ENCODE measurements at regions not wholly inside any gene's neighbourhood (a gene's known extent, or its start where the extent isn't known, plus 50 kb on each side); places are given as distances from the start of the nearest gene placed in this dataset.

GRCh38 chr2:236440110-236440881 is 129.3 kb upstream of the ACKR3 start:
- H3K9me3 ChIP-seq (replicated peaks; ENCODE audit: control insufficient read depth, insufficient read depth, low read length), result no peaks in the 10 kb centered on the region
- H3K4me2 ChIP-seq (ENCODE audit: control insufficient read depth, insufficient read depth), result no peak overlapping the region
- ChIA-PET CTCF (no interaction called here), POLR2A (no interaction called here), RAD21 (ENCODE audit: unreplicated experiment) (no interaction called here), SMC1A (ENCODE audit: uncharacterized antibody, unreplicated experiment) (no interaction called here)
- intact Hi-C loops (cut with micrococcal nuclease; ENCODE audit: unreplicated experiment) (no loop called here), in situ Hi-C loops (cut with MboI) (no loop called here)
- DNase-seq (ENCODE audit: low read depth, low spot score) (no peak), FAIRE-seq (no peak), ATAC-seq (no peak)
- H3K27me3 ChIP-seq (replicated peaks in 1 of 2; ENCODE audit: control insufficient read depth in 2 of 2, insufficient read depth in 2 of 2, low read length in 1 of 2), result no peaks in the 10 kb centered on the region; a peak in 1 of 4 replicates
- no peak overlapping the region for H3K27ac ChIP-seq (ENCODE audit: control insufficient read depth, insufficient read depth)
- TF ChIP-seq BMI1 (IDR thresholded peaks at IDR 0.05; ENCODE audit: borderline replicate concordance) (no peak), PBX3 (IDR thresholded peaks at IDR 0.05; ENCODE audit: insufficient replicate concordance, low read depth, low read length) (no peak), MEF2B (IDR thresholded peaks at IDR 0.05; ENCODE audit: partially characterized antibody, poor library complexity, severe bottlenecking) (no peak), FOXM1 (IDR thresholded peaks at IDR 0.05; ENCODE audit: low read depth, low read length) (no peak), BRCA1 (IDR thresholded peaks at IDR 0.05; ENCODE audit: low read depth, low read length) (no peak), ESRRA (IDR thresholded peaks at IDR 0.05; ENCODE audit: low read length) (no peak), MAX (IDR thresholded peaks at IDR 0.05; ENCODE audit: low read depth, low read length) (no peak), HSF1 (IDR thresholded peaks at IDR 0.05; ENCODE audit: low read depth, low read length) (no peak)
- no peak overlapping the region for H2AFZ ChIP-seq (ENCODE audit: control insufficient read depth, low read depth, low read length)
- H3K9ac ChIP-seq (ENCODE audit: control insufficient read depth, insufficient read depth, low read length), result no peak overlapping the region
- no peaks in the 10 kb centered on the region for H4K20me1 ChIP-seq (ENCODE audit: control insufficient read depth, insufficient read depth)
- H3K36me3 ChIP-seq (ENCODE audit: control insufficient read depth in 2 of 2, insufficient read depth in 2 of 2, low read length in 1 of 2), result no peaks in the 10 kb centered on the region
- H3K4me3 ChIP-seq, result no peak overlapping the region
- no peaks in the 10 kb centered on the region for H3K4me1 ChIP-seq (ENCODE audit: control insufficient read depth, insufficient read depth, low read length)
- no TSS peak for BruUV-seq (replicated peaks)
- H3K79me2 ChIP-seq (ENCODE audit: control insufficient read depth, insufficient read depth, low read length), result no peaks in the 10 kb centered on the region
- WGBS (ENCODE audit: insufficient coverage, insufficient replicate concordance, low lambda C conversion rate, missing lambda C conversion rate), result 2% methylated on average over 6 of the region's 6 CpGs
